Upper lobe of left lung (tissue), 6 donors: ENCODE measurements at regions not wholly inside any gene's neighbourhood (a gene's known extent, or its start where the extent isn't known, plus 50 kb on each side); places are given as distances from the start of the nearest gene placed in this dataset.

Experiments used
- ATAC-seq, 2 donors: fragments of 200-7000 bp; cut with Tn5 transposase; one replicate each; pipeline ENCODE4 v1.9.1; 2022; ENCODE audit warnings: mild to moderate bottlenecking in 2 of 2, moderate library complexity in 2 of 2; ENCODE audit not compliant: low FRiP score in 2 of 2
- DNase-seq, 2 donors: peaks; one replicate each; pipeline ENCODE4 v3.0.0-alpha.2; 2019 to 2020
- H3K27ac ChIP-seq, 4 donors: fragments of 200-600 bp; sonication (generic); one replicate each; pipeline ENCODE4 v1.5.1; 2016 to 2019
- H3K27me3 ChIP-seq, 4 donors: fragments of 200-600 bp; sonication (generic); one replicate each; pipeline ENCODE4 v1.5.1; 2017 to 2019
- H3K36me3 ChIP-seq, 4 donors: fragments of 200-600 bp; sonication (generic); one replicate each; pipeline ENCODE4 v1.5.1; 2016 to 2019
- H3K4me1 ChIP-seq, 4 donors: fragments of 200-600 bp; sonication (generic); one replicate each; pipeline ENCODE4 v1.5.1; 2018 to 2019
- H3K4me3 ChIP-seq, 4 donors: fragments of 200-600 bp; sonication (generic); one replicate each; pipeline ENCODE4 v1.5.1; 2017 to 2019; ENCODE audit warnings: mild to moderate bottlenecking in 2 of 4, moderate library complexity in 1 of 4
- H3K9me3 ChIP-seq, 4 donors: fragments of 200-600 bp; sonication (generic); one replicate each; pipeline ENCODE4 v1.5.1; 2018 to 2019
- CTCF ChIP-seq, 6 experiments: fragments of 450-650 bp in 4 of 6; fragments of 200-600 bp in 2 of 6; sonication (generic) in 2 of 6; IDR thresholded peaks; one replicate each; pipeline ENCODE4 v1.5.1; 2016 to 2019; ENCODE audit warnings: antibody characterized with exemption in 6 of 6
- EP300 ChIP-seq, 4 donors: sonication (generic); formaldehyde crosslinking; IDR thresholded peaks; one replicate each; pipeline ENCODE4 v1.5.1; 2017; ENCODE audit warnings: antibody characterized with exemption in 4 of 4, control low read depth in 2 of 4
- POLR2A ChIP-seq, 4 donors: fragments of 450-650 bp; IDR thresholded peaks; one replicate each; pipeline ENCODE4 v1.5.1; 2016 to 2017; ENCODE audit warnings: antibody characterized with exemption in 4 of 4, mild to moderate bottlenecking in 2 of 4
- POLR2AphosphoS5 ChIP-seq, 2 donors: sonication (generic); formaldehyde crosslinking; IDR thresholded peaks; one replicate each; pipeline ENCODE4 v1.5.1; 2017; ENCODE audit warnings: antibody characterized with exemption in 2 of 2
- WGBS, 2 donors: methylation state at CpG; one replicate each; pipeline ENCODE4 v1.1.5; 2017 to 2018; 5-methylcytosine and 5-hydroxymethylcytosine counted together
- donor health status: DM: no; HTN: no; CAD: no; lungs with moderate emphysema.
- donor health status: DM: no; HTN: yes; CAD: no; lungs with severe emphysema.

GRCh38 chr4:89411539-89412309 is 104.1 kb upstream of the GPRIN3 start:
- no peak for ATAC-seq
- Histone ChIP-seq H3K4me3 (no peak overlapping the region), H3K9me3 (no peaks in the 10 kb centered on the region), H3K4me1 (no peaks in the 10 kb centered on the region), H3K27ac (no peak overlapping the region), H3K27me3 (no peaks in the 10 kb centered on the region), H3K36me3 (no peaks in the 10 kb centered on the region)
- TF ChIP-seq CTCF (IDR thresholded peaks at IDR 0.05): no peak
- TF ChIP-seq POLR2A (IDR thresholded peaks at IDR 0.05): no peak
- DNase-seq: no peak
- WGBS, 2 donors: 79 to 89% methylated on average over 6 of the region's 6 CpGs

- no peak for DNase-seq
- Histone ChIP-seq H3K36me3 (no peaks in the 10 kb centered on the region), H3K4me3 (no peak overlapping the region), H3K27ac (no peak overlapping the region), H3K4me1 (no peaks in the 10 kb centered on the region), H3K9me3 (no peaks in the 10 kb centered on the region), H3K27me3 (no peaks in the 10 kb centered on the region)
- no peak for ATAC-seq
- TF ChIP-seq EP300 (IDR thresholded peaks at IDR 0.05) (no peak), POLR2A (IDR thresholded peaks at IDR 0.05) (no peak), POLR2AphosphoS5 (IDR thresholded peaks at IDR 0.05) (no peak), CTCF (IDR thresholded peaks at IDR 0.05) (no peak)
- 53 to 62% methylated on average over 1 of the region's 1 CpG for WGBS, 2 donors
Observed at GRCh38 chr4:89410687-89411086, 103.1 kb upstream of the GPRIN3 start.

GRCh38 chr4:89404530-89404929 is 96.9 kb upstream of the GPRIN3 start:
- Histone ChIP-seq H3K27me3 (no peaks in the 10 kb centered on the region), H3K4me3 (no peak overlapping the region), H3K36me3 (no peaks in the 10 kb centered on the region), H3K4me1 (no peaks in the 10 kb centered on the region), H3K9me3 (no peaks in the 10 kb centered on the region), H3K27ac (no peak overlapping the region)
- no peak for ATAC-seq
- no peak for TF ChIP-seq EP300 (IDR thresholded peaks at IDR 0.05)
- TF ChIP-seq CTCF (IDR thresholded peaks at IDR 0.05): no peak
- no peak for TF ChIP-seq POLR2A (IDR thresholded peaks at IDR 0.05)
- TF ChIP-seq POLR2AphosphoS5 (IDR thresholded peaks at IDR 0.05): no peak
- WGBS, 2 donors: 92 to 96% methylated on average over 3 of the region's 3 CpGs
- DNase-seq: no peak

DNA sequence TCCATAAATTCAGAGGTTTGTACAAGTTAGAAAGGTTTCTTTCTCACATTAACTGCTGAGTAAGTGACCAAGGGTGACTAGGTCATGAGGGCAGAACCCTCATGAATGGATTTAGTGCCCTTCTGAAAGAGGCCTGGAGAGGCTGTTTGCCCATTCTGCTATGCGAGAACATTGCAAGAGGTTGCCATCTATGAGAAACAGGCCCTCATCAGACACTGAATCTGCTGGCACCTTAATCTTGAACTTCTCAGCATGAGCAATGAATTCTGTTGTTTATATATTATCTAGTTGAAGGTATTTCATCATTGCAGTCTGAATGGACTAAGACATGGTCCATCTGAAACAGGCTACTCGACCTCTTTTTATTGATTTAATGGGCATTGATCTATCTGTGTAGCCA is 96.2 kb upstream of the GPRIN3 start:
- no peak for DNase-seq
- no peaks in the 10 kb centered on the region for H3K27me3 ChIP-seq
- H3K9me3 ChIP-seq: no peaks in the 10 kb centered on the region
- H3K27ac ChIP-seq: no peak overlapping the region
- WGBS, 2 donors: 92 to 93% methylated on average over 2 of the region's 2 CpGs
- TF ChIP-seq POLR2AphosphoS5 (IDR thresholded peaks at IDR 0.05): no peak
- no peak for TF ChIP-seq EP300 (IDR thresholded peaks at IDR 0.05)
- TF ChIP-seq CTCF (IDR thresholded peaks at IDR 0.05): no peak
- TF ChIP-seq POLR2A (IDR thresholded peaks at IDR 0.05): no peak
- H3K36me3 ChIP-seq: no peaks in the 10 kb centered on the region
- no peaks in the 10 kb centered on the region for H3K4me1 ChIP-seq
- no peak for ATAC-seq
- no peak overlapping the region for H3K4me3 ChIP-seq
